ENCODE measurements at regions not wholly inside any gene's neighbourhood (a gene's known extent, or its start where the extent isn't known, plus 50 kb on each side); places are given as distances from the start of the nearest gene placed in this dataset.

DNA sequence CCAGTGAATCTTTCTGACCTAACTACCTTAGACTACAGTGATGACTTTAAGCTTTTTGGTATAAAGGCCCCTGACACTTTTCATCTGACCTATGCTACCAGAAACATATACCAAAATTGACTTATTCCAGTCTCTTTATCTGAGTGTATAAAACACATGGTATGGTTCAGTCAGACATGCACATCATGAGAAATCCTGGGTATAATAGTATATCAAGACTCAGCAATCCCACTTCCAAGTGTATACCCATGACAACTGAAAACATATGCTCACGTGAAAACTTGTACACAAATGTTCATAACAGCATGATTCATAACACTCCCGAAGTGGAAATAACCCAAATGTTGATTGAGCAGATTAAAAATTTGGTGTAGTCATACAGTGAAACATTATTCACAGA is 70.0 kb upstream of the RPRM start (continued):
- TF ChIP-seq, protein P1, sequence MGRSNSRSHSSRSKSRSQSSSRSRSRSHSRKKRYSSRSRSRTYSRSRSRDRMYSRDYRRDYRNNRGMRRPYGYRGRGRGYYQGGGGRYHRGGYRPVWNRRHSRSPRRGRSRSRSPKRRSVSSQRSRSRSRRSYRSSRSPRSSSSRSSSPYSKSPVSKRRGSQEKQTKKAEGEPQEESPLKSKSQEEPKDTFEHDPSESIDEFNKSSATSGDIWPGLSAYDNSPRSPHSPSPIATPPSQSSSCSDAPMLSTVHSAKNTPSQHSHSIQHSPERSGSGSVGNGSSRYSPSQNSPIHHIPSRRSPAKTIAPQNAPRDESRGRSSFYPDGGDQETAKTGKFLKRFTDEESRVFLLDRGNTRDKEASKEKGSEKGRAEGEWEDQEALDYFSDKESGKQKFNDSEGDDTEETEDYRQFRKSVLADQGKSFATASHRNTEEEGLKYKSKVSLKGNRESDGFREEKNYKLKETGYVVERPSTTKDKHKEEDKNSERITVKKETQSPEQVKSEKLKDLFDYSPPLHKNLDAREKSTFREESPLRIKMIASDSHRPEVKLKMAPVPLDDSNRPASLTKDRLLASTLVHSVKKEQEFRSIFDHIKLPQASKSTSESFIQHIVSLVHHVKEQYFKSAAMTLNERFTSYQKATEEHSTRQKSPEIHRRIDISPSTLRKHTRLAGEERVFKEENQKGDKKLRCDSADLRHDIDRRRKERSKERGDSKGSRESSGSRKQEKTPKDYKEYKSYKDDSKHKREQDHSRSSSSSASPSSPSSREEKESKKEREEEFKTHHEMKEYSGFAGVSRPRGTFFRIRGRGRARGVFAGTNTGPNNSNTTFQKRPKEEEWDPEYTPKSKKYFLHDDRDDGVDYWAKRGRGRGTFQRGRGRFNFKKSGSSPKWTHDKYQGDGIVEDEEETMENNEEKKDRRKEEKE (IDR thresholded peaks at IDR 0.05): no peak
- TF ChIP-seq ETV6 (conservative IDR thresholded peaks at IDR 0.05 in 1 of 2, IDR thresholded peaks at IDR 0.05 in 1 of 2; ENCODE audit: borderline replicate concordance in 1 of 2, low read depth in 1 of 2) (no peak), STAT1 (conservative IDR thresholded peaks at IDR 0.05) (no peak), SUZ12 (IDR thresholded peaks at IDR 0.05; ENCODE audit: unreplicated experiment) (no peak), ZSCAN29 (IDR thresholded peaks at IDR 0.05) (no peak), POLR2A (IDR thresholded peaks at IDR 0.05; ENCODE audit: low read depth, low read length) (no peak), TAF1 (IDR thresholded peaks at IDR 0.05; ENCODE audit: borderline replicate concordance, low read depth, low read length) (no peak), WRNIP1 (IDR thresholded peaks at IDR 0.05; ENCODE audit: borderline replicate concordance, low read depth, low read length) (no peak)
- TF ChIP-seq, protein P2, sequence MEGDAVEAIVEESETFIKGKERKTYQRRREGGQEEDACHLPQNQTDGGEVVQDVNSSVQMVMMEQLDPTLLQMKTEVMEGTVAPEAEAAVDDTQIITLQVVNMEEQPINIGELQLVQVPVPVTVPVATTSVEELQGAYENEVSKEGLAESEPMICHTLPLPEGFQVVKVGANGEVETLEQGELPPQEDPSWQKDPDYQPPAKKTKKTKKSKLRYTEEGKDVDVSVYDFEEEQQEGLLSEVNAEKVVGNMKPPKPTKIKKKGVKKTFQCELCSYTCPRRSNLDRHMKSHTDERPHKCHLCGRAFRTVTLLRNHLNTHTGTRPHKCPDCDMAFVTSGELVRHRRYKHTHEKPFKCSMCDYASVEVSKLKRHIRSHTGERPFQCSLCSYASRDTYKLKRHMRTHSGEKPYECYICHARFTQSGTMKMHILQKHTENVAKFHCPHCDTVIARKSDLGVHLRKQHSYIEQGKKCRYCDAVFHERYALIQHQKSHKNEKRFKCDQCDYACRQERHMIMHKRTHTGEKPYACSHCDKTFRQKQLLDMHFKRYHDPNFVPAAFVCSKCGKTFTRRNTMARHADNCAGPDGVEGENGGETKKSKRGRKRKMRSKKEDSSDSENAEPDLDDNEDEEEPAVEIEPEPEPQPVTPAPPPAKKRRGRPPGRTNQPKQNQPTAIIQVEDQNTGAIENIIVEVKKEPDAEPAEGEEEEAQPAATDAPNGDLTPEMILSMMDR (IDR thresholded peaks at IDR 0.05 in 2 of 3, conservative IDR thresholded peaks at IDR 0.05 in 1 of 3; ENCODE audit: control insufficient read depth in 2 of 3, extremely low read depth in 1 of 3, insufficient read depth in 1 of 3, low read depth in 3 of 3, low read length in 3 of 3): no peak

GRCh38 chr2:153551698-153552097 is 73.1 kb upstream of the RPRM start:
- no peak overlapping the region for H2AFZ ChIP-seq (ENCODE audit: control insufficient read depth, low read depth, low read length)
- no peaks in the 10 kb centered on the region for H3K36me3 ChIP-seq (ENCODE audit: control insufficient read depth in 2 of 2, insufficient read depth in 2 of 2, low read length in 1 of 2)
- H3K27ac ChIP-seq (ENCODE audit: control insufficient read depth, insufficient read depth): no peak overlapping the region
- no peaks in the 10 kb centered on the region for H3K4me1 ChIP-seq (ENCODE audit: control insufficient read depth, insufficient read depth, low read length)
- H3K79me2 ChIP-seq (ENCODE audit: control insufficient read depth, insufficient read depth, low read length): no peaks in the 10 kb centered on the region
- no peaks in the 10 kb centered on the region for H4K20me1 ChIP-seq (ENCODE audit: control insufficient read depth, insufficient read depth)
- in situ Hi-C loops (cut with MboI): no loop called here
- H3K4me3 ChIP-seq: no peak overlapping the region
- H3K9me3 ChIP-seq (replicated peaks; ENCODE audit: control insufficient read depth, insufficient read depth, low read length): no peaks in the 10 kb centered on the region
- 7% methylated on average over 1 of the region's 1 CpG for WGBS (ENCODE audit: insufficient coverage, insufficient replicate concordance, low lambda C conversion rate, missing lambda C conversion rate)
- CTCF ChIA-PET: no interaction called here
- DNase-seq (ENCODE audit: low read depth, low spot score) (no peak), ATAC-seq (no peak), FAIRE-seq (no peak)
- TF ChIP-seq NFIC (IDR thresholded peaks at IDR 0.05; ENCODE audit: low read depth, low read length) (no peak), IKZF2 (IDR thresholded peaks at IDR 0.05) (no peak), PAX5 (IDR thresholded peaks at IDR 0.05; ENCODE audit: borderline replicate concordance, low read depth, low read length) (no peak), ZBTB4 (CRISPR knock-in tag; IDR thresholded peaks at IDR 0.05) (no peak)
- TF ChIP-seq, protein P2 (IDR thresholded peaks at IDR 0.05 in 2 of 3, conservative IDR thresholded peaks at IDR 0.05 in 1 of 3; ENCODE audit: control insufficient read depth in 2 of 3, extremely low read depth in 1 of 3, insufficient read depth in 1 of 3, low read depth in 3 of 3, low read length in 3 of 3): no peak
- H3K27me3 ChIP-seq (replicated peaks in 1 of 2; ENCODE audit: control insufficient read depth in 2 of 2, insufficient read depth in 2 of 2, low read length in 1 of 2): no peaks in the 10 kb centered on the region
- intact Hi-C loops (cut with micrococcal nuclease; ENCODE audit: unreplicated experiment): no loop called here
- RAD21 ChIA-PET (ENCODE audit: unreplicated experiment): no interaction called here
- POLR2A ChIA-PET: no interaction called here
- SMC1A ChIA-PET (ENCODE audit: uncharacterized antibody, unreplicated experiment): no interaction called here
- H3K9ac ChIP-seq (ENCODE audit: control insufficient read depth, insufficient read depth, low read length): no peak overlapping the region
- H3K4me2 ChIP-seq (ENCODE audit: control insufficient read depth, insufficient read depth): no peak overlapping the region
- no TSS peak for BruUV-seq (replicated peaks)
